ENCODE measurements at regions not wholly inside any gene's neighbourhood (a gene's known extent, or its start where the extent isn't known, plus 50 kb on each side); places are given as distances from the start of the nearest gene placed in this dataset.

DNA sequence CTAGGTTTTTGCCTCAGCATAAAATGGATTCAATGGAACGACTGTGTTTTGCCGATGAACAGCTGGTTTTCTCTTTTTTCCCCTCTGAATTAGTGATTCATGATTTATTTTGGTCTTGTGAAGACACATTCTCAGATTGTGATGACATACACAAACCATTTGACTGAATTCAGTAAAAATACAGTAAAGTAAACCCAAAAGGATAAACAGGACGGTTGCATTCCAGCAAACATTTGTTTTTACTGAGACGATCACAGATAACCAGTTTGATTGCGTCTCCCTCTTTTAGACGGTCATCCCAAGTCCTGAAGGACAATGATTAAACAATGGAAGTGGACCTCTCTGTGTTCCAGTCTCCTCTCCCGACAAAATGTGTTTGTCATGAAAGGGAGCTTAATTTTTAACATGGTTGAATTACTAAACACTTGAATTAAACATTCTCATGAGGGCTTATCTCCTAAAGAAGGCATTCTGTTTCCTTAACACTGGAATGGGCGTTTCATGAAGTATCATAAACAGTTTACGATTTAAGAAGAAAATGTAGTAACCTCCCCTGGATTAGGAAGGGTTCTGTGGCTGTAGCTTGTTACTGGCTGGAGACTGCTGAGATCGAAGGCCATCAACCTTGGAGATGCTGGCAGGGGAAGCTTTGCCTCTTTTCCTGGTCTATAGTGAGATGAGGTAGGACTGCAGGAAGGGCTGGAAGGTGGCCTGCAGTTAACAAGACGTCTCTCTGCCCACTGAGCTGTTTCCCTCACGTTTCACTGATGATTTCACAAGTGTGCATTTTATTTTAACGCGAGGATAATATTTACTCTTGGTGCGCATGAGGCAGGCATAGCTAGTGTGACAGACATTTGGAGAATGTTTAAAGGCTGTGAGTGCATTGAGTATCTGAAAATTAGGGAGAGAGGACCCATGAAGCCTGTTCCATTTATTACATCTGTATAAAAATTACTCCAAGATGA lies 457.9 kb downstream of the FGF9 start:
- no peak for DNase-seq (ENCODE audit: low read depth in 2 of 2)

DNA sequence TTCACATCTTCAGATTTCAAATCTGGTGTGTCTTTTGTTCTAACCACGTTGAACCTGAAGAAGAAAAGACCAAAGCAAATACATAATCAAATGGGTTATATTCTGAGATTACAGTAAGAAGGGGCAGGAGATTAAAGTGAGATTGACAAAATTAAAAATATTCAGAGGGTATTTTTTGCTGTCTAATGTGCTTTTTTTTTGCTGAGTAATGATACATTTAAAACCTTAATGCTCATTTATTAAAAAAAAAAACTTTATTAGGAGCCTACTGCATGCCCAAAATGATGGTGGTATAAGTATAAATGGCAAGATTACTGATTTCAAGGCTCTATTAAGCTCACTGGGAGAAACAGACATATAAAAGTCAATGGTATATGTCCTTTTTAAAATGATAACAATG lies 459.4 kb downstream of the FGF9 start:
- DNase-seq (ENCODE audit: low read depth in 2 of 2): no peak

DNA sequence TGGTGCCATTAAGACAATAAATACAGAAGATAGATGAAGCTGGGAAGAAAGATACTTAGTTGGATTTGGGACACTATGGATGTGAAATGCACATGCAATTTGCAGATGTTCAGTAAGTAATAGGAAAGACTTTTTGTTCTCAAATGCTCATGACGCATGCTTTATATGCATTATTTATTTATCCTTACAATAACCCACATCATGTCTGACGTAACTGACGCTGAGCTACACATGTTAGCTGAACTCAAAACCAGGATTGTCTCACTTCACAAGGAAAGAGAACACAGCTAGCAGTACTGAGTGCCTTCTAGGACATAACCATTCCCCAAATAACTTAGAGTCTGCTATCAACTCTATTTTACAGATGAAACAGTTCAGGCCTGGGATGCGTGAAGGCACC lies 463.4 kb downstream of the FGF9 start:
- no peak for DNase-seq (ENCODE audit: low read depth in 2 of 2)

DNA sequence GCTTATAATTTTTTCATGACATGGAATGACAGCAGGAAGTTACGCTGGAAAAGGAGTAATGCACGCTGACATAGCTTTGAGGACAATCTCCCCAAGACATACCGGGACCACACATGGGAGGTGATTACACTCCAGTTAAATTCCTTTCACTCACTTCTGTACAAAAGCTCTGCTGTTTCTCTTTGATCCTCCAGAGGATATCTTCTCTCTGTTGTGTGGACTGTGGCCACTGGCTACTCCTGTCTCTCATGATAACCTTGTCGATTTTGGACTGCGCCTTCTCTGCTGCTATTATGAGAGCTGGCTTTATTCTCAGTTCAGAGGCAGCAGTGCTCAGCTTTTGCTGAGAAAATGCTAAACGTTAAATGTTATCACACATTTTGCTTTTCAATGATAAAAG lies 464.6 kb downstream of the FGF9 start:
- DNase-seq (ENCODE audit: low read depth in 2 of 2): no peak

DNA sequence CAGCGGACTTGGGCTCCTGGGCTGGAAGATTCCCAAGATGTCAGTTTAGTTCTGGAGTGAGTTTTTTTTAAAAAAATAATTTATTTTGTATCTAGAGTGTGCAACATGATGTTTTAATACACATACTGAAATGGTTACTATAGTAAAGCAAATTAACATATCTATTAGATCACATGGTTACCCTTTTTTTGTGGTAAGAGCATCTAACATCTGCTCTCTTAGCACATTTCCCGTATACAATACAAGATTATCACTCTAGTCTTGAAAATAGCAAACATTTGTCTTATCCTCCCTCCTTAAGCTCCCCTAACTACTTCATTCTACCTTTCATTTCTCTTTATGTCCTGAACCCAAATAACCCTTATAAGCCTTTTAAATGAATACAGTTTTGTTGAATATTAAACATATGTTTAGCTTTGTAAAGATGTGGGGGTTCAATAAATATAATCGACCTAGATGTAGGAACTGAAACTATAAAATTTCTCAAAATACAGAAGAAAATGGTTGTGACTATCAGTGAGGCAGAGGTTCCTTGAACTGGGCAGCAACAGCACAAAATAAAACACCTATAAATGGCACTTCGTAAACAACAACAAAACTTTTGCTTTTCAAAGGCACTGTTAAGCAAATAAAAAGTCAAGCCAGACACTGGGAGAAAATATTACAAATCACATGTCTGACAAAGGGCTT lies 466.6 kb downstream of the FGF9 start:
- no peak for DNase-seq (ENCODE audit: low read depth in 2 of 2)

DNA sequence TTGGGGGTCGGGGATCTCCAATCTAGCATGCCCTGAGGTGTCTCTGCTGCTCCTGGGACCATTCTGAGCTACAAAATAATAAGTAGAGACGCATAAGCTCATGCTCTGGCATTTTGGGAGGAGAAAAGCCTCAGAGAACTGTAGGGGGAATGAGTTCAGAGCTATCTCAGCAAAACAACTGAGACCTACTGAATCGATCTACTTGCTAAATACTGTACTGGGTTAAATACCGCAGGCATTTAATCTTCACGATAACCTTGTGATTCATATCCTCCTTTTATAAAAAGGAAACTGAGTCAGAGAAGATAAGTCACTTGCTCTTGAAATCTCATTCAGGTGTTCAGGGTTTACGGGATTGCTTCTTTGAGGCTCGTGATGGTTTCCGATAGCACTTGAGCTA lies 468.1 kb downstream of the FGF9 start:
- no peak for DNase-seq (ENCODE audit: low read depth in 2 of 2)

DNA sequence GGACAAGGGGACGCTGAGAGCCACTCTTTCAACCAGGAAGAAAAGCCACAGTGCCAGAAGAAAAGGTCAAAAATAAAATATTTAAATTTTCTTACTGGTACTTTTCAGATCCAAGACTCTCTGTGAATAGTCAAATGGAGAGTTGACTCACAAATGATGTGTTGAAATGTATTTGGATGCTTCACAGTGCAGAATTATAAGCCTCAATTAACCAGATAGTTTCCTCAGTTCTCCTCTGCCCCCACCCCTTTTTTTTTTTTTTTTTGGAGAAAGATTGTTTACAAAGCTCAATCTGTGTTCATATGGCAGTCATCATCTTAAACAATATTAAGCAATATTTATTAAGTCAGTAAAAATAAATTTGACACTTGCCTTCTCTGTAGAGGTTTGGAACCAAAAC lies 470.8 kb downstream of the FGF9 start:
- no peak for DNase-seq (ENCODE audit: low read depth in 2 of 2)

DNA sequence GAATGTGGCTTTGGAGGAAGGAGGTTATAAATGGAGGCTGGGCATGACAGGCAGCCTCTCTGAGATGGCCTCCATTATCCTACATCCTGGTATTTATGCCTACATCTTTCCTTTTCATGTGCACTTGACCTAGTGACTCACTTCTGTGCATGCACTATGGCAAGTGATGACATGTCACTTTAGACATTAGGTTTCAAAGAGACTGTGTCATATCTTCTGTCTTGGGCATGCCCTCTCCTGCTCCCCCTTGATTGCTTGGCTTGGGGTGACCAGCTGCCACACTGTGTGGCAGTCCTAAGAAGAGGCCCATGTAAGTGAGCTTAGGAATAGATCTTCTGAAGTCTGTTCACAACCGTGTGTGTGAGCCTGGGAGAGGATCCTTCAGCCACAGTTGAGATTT lies 472.8 kb downstream of the FGF9 start:
- DNase-seq (ENCODE audit: low read depth in 2 of 2): no peak

DNA sequence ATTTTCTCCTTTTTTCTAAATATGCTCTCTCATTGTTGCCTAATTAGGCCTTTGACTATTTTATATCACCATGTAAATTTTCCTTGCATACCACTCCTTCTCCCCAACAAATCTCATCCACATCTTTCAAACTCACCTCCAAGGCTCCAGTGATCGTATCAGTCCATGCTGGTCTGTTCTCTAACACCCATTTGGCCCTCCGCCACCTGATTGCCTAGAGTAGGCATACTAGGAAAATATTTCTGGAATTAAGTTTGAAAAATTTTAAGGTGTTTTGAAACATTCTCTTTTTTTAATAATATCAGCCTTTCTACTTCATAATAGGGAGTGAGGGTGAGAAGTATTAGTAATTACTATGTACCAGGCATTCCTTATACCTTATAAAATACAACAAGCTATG lies 473.9 kb downstream of the FGF9 start:
- DNase-seq (ENCODE audit: low read depth in 2 of 2): no peak

DNA sequence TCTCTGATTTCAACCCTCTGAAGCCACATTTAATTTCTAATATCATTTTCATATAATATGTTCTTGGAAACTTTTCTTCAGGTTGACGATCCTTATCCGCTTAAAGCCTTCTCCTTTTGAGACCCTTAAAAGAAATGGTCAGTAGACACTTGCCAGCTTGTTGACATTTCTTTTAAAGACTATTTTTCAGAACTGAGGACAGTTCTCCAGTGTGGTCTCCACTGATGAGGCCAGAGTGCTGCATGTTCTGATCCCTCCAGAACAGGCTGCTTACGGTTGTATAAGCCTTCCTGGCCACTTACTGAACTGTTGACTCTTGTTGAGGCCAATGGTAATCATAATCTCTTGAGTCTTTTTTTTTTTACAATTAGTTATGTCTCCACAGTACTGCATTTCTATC lies 477.3 kb downstream of the FGF9 start:
- DNase-seq (ENCODE audit: low read depth in 2 of 2): no peak

DNA sequence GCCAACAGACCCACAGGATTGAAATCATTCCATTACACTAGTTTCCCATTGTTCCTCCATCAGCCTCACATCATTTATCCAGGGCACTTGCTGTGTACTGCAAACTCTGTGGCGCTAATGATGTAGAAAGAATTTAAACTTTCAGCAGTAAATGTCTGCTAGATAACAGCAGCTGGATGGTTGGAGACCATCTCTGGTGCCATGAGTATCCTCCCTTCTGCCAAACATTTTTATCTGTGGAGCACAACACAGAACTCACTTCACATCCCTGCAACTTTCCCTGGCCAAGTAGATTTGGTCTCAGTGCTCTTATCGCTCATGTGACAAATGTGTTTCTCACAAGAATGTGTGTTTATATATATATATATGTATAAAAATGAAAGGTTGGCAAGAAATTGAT lies 481.9 kb downstream of the FGF9 start:
- DNase-seq (ENCODE audit: low read depth in 2 of 2): no peak

DNA sequence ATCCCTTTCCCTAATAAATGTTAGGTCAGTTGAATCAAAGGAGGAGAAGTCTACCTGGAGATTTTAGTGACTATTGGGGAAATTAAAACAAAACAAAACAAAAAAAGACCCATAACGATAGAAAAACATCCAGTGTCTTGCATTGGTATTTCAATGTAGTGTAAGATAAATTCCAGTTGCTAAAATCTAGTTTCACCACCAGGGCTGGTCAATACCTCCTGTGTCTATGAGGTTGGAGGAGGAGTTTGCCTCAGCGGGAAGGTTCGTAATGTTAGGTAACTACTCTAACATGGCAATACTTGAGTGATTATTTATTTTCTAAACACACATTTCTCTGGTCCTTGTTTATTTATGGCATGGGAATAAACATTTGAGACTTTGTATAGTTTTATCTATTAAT lies 483.2 kb downstream of the FGF9 start:
- no peak for DNase-seq (ENCODE audit: low read depth in 2 of 2)

DNA sequence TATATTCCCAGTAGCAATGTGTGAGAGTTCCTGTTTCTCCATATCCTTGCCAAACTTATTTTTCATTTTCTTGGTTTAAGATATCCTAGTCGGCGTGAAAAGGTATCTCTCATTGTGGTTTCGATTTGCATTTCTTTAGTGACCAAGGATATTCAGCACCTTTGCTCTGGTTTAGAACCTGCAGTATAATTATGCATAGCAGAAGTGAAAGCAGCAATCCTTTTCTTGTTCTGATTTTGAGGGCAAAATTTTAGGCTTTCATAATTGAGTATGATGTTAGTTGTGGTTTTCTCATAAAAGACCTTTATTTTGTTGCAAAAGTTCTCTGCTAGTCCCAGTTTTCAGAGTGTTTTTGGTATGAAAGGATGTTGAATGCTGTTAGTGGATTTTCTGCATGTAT lies 491.0 kb downstream of the FGF9 start:
- no peak for DNase-seq (ENCODE audit: low read depth in 2 of 2)

DNA sequence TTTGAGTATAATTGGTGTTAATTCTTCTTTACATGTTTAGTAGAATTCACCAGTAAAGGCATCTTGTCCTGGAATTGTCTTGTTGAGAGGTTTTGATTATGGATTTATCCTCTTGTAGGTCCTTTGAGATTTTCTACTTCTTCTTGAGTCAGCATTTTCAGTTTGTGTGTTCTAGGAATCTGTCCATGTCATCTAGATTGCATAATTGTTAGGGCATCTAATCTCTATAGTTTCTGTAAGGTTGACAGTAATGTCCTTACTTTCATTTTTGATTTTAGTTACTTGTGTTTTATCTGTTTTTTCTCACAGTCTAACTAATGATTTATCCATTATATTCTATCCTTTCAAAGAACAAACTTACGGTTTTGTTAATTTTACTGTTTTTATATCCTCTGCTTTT lies 492.0 kb downstream of the FGF9 start:
- no peak for DNase-seq (ENCODE audit: low read depth in 2 of 2)

DNA sequence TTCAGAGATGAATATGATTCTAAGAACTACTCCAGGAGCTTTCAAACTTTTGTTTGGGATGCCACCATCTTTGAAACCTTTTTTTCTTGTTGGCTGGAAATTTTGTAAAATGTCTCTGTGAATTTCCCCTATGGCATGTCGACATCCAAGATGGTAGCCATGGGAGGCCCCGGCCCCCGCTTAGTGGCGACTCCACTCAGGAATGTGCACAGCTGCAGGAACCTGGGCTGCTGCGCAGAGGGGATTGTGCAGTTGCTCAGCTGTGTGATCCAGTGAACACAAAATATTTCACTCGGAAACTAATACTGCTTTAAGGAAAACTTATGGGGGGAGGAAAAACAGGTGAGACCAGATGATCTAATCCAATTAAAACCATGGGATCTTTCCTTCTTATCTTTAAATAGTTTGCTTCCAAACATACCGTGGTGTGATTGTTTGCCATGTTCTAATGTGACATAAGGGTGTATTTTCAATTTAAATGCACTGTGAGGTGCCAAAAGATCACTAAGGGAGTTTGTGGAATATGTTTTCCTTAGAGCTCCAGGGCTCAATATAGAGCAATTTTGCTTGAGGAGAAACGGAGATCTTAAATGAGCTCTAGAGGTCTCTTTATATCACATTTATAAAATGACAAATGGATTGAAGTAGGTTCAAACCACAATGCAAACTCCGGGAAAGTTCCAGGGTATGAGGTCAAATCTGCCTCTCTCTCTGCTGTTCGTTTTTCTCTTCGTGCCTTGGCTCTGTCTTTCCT lies 497.7 kb downstream of the FGF9 start:
- no peak for DNase-seq (ENCODE audit: low read depth in 2 of 2)

DNA sequence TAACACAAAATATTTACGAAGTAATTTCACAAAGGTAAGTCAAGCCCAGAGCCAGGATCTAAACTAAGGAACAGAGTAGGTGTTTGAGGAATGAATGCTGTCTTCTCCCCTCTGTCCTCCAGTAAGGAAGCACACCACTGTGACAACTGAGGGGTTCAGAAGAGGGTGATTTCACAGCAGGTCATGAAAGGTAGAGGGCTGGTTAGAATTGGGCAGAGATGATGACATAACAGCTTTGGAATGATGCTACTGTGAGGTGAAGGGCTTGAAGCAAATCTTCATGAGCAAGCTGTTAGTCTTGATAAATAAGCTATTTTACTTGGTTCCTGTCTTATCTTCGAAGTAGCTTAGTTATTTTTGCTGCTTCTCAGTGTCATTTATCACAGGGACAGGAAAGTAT lies 498.6 kb downstream of the FGF9 start:
- no peak for DNase-seq (ENCODE audit: low read depth in 2 of 2)

DNA sequence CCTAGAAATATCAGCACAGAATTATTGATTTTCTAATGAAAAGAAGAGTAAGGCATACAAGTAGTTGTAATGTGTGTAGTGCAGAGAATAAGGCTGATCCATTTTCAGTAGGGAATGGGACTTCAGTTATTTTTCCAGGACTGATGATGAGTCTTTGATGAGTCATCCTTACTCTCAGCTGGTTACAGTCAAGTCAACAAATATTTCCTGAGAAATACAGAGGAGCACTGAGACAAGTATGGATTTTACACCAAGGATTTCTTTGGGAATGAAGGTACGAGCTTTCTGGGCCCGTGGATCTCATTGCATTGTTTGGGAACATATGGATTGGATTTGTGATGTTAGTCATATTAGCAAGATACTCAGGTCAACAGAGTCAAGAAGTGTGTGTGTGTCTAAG lies 502.7 kb downstream of the FGF9 start:
- DNase-seq (ENCODE audit: low read depth in 2 of 2): no peak

DNA sequence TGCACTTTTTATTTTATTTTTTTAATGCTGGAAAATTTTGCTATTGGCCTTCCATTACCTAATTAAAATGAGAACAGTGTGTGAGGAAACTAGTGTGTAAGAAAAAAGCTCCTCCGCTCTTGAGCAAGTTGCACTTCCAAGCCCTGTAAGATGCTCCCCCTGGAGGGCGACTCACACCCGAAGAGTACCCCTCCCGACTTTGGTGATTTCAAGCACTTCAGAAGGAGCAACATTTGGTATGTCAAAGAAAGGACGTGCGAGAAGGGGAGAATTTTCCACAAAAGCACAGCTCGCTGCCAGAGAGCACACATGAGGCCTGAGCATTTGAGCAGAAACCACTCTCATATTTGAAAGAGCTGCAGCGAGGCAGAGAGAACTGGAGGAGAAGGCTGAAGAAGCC lies 504.4 kb downstream of the FGF9 start:
- no peak for DNase-seq (ENCODE audit: low read depth in 2 of 2)

DNA sequence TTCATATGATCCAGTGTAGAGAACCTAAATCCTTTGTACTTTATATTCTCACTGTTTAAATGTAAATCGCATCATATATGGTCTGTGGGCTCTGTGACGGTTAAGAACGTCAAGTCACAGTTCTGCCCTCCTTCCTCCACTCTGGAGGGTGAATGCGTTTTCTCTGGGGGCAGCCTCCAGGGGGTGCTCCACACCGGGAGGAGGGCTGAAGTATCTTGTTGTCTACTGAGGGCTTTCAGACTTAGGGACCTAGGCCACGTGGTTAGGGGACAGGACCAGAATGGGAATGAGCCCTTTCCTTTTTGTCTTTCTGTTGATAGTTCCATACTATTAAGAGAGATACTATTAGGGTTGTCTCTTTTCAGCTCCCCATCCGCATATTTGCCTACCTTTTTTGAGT lies 504.9 kb downstream of the FGF9 start:
- no peak for DNase-seq (ENCODE audit: low read depth in 2 of 2)

DNA sequence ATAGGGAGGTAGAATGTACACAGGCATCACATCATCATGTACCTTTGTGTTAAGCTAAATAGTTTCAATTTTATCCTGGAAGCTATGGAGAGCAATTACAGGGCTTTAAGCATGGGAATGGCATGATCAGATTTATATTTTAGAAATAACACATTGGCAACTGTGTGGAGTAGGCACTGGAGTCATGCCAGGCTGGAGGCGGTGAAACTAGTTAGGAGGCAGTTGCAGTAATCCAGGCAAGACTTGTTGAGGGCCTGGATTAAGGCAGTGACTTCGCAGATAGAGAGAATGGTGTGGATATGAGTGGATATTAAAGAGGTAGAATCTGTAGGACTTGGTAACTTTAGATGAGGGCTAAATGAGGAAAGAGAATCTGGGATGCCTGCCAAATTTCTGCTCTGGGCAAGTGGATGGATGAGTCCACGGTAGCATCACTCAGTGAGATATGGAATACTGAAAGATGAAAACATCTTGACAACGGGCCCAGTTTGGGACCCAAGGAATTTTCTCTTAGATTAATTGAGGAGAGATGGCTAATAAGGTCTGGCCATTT lies 506.2 kb downstream of the FGF9 start:
- DNase-seq (ENCODE audit: low read depth in 2 of 2): no peak

DNA sequence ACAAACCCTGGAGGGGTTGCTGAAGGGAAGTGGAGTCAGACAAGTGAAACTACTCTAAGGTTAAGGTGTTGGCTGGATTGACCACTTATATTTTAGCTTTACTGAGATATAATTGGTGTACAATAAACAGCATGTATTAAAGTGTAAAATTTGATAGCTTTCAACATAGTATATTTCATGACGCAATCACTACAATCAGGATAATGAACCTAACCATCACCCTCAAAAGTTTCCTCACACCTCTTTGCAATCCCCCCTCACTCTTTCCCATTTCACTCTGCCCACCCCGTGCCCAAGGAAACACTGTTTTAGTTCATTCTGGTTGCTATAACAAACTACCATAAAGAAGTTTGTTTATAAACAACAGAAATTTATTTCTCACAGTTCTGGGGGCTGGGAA lies 508.0 kb downstream of the FGF9 start:
- no peak for DNase-seq (ENCODE audit: low read depth in 2 of 2)

DNA sequence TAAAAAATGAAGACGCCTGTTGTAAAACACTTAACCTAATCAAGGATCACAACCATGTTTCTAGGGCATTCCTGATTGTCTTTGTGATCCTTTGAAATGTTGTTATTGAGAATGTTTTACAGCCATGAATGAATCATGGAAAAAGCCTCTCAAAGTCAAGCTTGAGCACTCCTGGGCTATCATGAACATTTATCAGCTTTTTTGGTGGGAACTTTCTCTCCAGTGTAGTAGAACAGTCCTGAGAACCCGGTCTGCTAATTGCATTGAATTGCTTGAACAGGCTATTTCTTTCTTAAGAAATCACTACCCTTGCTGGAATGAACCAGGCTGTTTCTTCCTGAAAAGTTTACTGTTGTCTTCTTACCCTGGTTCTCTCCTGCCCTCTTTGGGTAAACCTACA lies 516.5 kb downstream of the FGF9 start:
- no peak for DNase-seq (ENCODE audit: low read depth in 2 of 2)
